ENCODE measurements at regions not wholly inside any gene's neighbourhood (a gene's known extent, or its start where the extent isn't known, plus 50 kb on each side); places are given as distances from the start of the nearest gene placed in this dataset.

GRCh38 chr13:75231235-75231634 is 250.7 kb downstream of the TBC1D4 start:
- H3K27ac Mint-ChIP-seq, result no peak overlapping the region
- H3K4me3 Mint-ChIP-seq, result no peak overlapping the region
- H3K36me3 Mint-ChIP-seq (ENCODE audit: low read depth), result no peaks in the 10 kb centered on the region
- H3K4me1 Mint-ChIP-seq (ENCODE audit: low read depth), result peaks cover 3% of the 10 kb centered on the region
- H3K9me3 Mint-ChIP-seq, result no peaks in the 10 kb centered on the region
- no peak for DNase-seq
- no peaks in the 10 kb centered on the region for H3K27me3 Mint-ChIP-seq

GRCh38 chr13:75226733-75227435 is 255.1 kb downstream of the TBC1D4 start:
- Mint-ChIP-seq H3K4me1 (ENCODE audit: low read depth) (peaks cover 3% of the 10 kb centered on the region), H3K9me3 (no peaks in the 10 kb centered on the region), H3K36me3 (ENCODE audit: low read depth) (no peaks in the 10 kb centered on the region), H3K27ac (no peak overlapping the region), H3K27me3 (no peaks in the 10 kb centered on the region), H3K4me3 (no peak overlapping the region)
- DNase-seq, result no peak

- no peak for DNase-seq
- no peaks in the 10 kb centered on the region for H3K9me3 Mint-ChIP-seq
- peaks cover 3% of the 10 kb centered on the region for H3K4me1 Mint-ChIP-seq (ENCODE audit: low read depth)
- no peaks in the 10 kb centered on the region for H3K27me3 Mint-ChIP-seq
- no peaks in the 10 kb centered on the region for H3K36me3 Mint-ChIP-seq (ENCODE audit: low read depth)
- no peak overlapping the region for H3K4me3 Mint-ChIP-seq
- H3K27ac Mint-ChIP-seq, result no peak overlapping the region
Measured at GRCh38 chr13:75226092-75226491, 255.9 kb downstream of the TBC1D4 start.

- no peaks in the 10 kb centered on the region for H3K9me3 Mint-ChIP-seq
- peaks cover 6% of the 10 kb centered on the region for H3K27me3 Mint-ChIP-seq
- DNase-seq, result no peak
- no peak overlapping the region for H3K27ac Mint-ChIP-seq
- H3K4me3 Mint-ChIP-seq, result no peak overlapping the region
- no peaks in the 10 kb centered on the region for H3K36me3 Mint-ChIP-seq (ENCODE audit: low read depth)
- H3K4me1 Mint-ChIP-seq (ENCODE audit: low read depth), result peaks cover 3% of the 10 kb centered on the region
Measured at GRCh38 chr13:75225288-75226032, 256.5 kb downstream of the TBC1D4 start.

- peaks cover 15% of the 10 kb centered on the region for H3K27me3 Mint-ChIP-seq
- no peak overlapping the region for H3K27ac Mint-ChIP-seq
- H3K4me3 Mint-ChIP-seq, result no peak overlapping the region
- H3K4me1 Mint-ChIP-seq (ENCODE audit: low read depth), result peaks cover 9% of the 10 kb centered on the region
- no peak for DNase-seq
- H3K9me3 Mint-ChIP-seq, result no peaks in the 10 kb centered on the region
- H3K36me3 Mint-ChIP-seq (ENCODE audit: low read depth), result no peaks in the 10 kb centered on the region
Measured at GRCh38 chr13:75224053-75224742, 257.8 kb downstream of the TBC1D4 start.

GRCh38 chr13:75222031-75222430 is 259.9 kb downstream of the TBC1D4 start:
- peaks cover 9% of the 10 kb centered on the region for H3K4me1 Mint-ChIP-seq (ENCODE audit: low read depth)

GRCh38 chr13:75220861-75221260 is 261.1 kb downstream of the TBC1D4 start:
- peaks cover 29% of the 10 kb centered on the region for H3K27me3 Mint-ChIP-seq
- no peak for DNase-seq
- no peak overlapping the region for H3K27ac Mint-ChIP-seq
- H3K4me1 Mint-ChIP-seq (ENCODE audit: low read depth), result peaks cover 6% of the 10 kb centered on the region
- no peak overlapping the region for H3K4me3 Mint-ChIP-seq
- no peaks in the 10 kb centered on the region for H3K9me3 Mint-ChIP-seq
- no peaks in the 10 kb centered on the region for H3K36me3 Mint-ChIP-seq (ENCODE audit: low read depth)

More at GRCh38 chr13:75222031-75222430, 259.9 kb downstream of the TBC1D4 start:
- Mint-ChIP-seq H3K4me3 (no peak overlapping the region), H3K27me3 (peaks cover 29% of the 10 kb centered on the region), H3K27ac (no peak overlapping the region), H3K9me3 (no peaks in the 10 kb centered on the region), H3K36me3 (ENCODE audit: low read depth) (no peaks in the 10 kb centered on the region)
- DNase-seq, result no peak

- no peak for DNase-seq
Measured at GRCh38 chr13:75220238-75220542, 261.8 kb downstream of the TBC1D4 start.

GRCh38 chr13:75219479-75220237 is 262.3 kb downstream of the TBC1D4 start:
- Mint-ChIP-seq H3K36me3 (ENCODE audit: low read depth) (no peaks in the 10 kb centered on the region), H3K9me3 (no peaks in the 10 kb centered on the region), H3K4me1 (ENCODE audit: low read depth) (peaks cover 6% of the 10 kb centered on the region), H3K27me3 (peaks cover 29% of the 10 kb centered on the region), H3K27ac (no peak overlapping the region), H3K4me3 (peak overlapping the region; percentile 63)
- DNase-seq, result peak; percentile 92

More at GRCh38 chr13:75220238-75220542, 261.8 kb downstream of the TBC1D4 start:
- Mint-ChIP-seq H3K9me3 (no peaks in the 10 kb centered on the region), H3K27me3 (peaks cover 29% of the 10 kb centered on the region), H3K27ac (no peak overlapping the region), H3K4me1 (ENCODE audit: low read depth) (peaks cover 6% of the 10 kb centered on the region), H3K4me3 (no peak overlapping the region), H3K36me3 (ENCODE audit: low read depth) (no peaks in the 10 kb centered on the region)

GRCh38 chr13:75217949-75218348 is 264.0 kb downstream of the TBC1D4 start:
- Mint-ChIP-seq H3K27me3 (peaks cover 29% of the 10 kb centered on the region), H3K36me3 (ENCODE audit: low read depth) (no peaks in the 10 kb centered on the region), H3K4me3 (no peak overlapping the region), H3K27ac (no peak overlapping the region), H3K9me3 (no peaks in the 10 kb centered on the region), H3K4me1 (ENCODE audit: low read depth) (peaks cover 6% of the 10 kb centered on the region)
- no peak for DNase-seq

GRCh38 chr13:75216038-75216437 is 265.9 kb downstream of the TBC1D4 start:
- no peak for DNase-seq
- H3K36me3 Mint-ChIP-seq (ENCODE audit: low read depth), result no peaks in the 10 kb centered on the region
- no peak overlapping the region for H3K27ac Mint-ChIP-seq
- peaks cover 29% of the 10 kb centered on the region for H3K27me3 Mint-ChIP-seq
- peaks cover 6% of the 10 kb centered on the region for H3K4me1 Mint-ChIP-seq (ENCODE audit: low read depth)
- H3K4me3 Mint-ChIP-seq, result no peak overlapping the region
- H3K9me3 Mint-ChIP-seq, result no peaks in the 10 kb centered on the region

- Mint-ChIP-seq H3K36me3 (ENCODE audit: low read depth) (no peaks in the 10 kb centered on the region), H3K9me3 (no peaks in the 10 kb centered on the region), H3K4me1 (ENCODE audit: low read depth) (peaks cover 5% of the 10 kb centered on the region), H3K27me3 (peaks cover 19% of the 10 kb centered on the region), H3K27ac (no peak overlapping the region), H3K4me3 (no peak overlapping the region)
- no peak for DNase-seq
Measured at GRCh38 chr13:75214846-75215245, 267.1 kb downstream of the TBC1D4 start.

GRCh38 chr13:75202981-75203380 is 279.0 kb downstream of the TBC1D4 start:
- Mint-ChIP-seq H3K27me3 (peaks cover 16% of the 10 kb centered on the region), H3K27ac (no peak overlapping the region), H3K9me3 (peaks cover 5% of the 10 kb centered on the region), H3K4me1 (ENCODE audit: low read depth) (no peaks in the 10 kb centered on the region), H3K4me3 (no peak overlapping the region), H3K36me3 (ENCODE audit: low read depth) (no peaks in the 10 kb centered on the region)
- no peak for DNase-seq

GRCh38 chr13:75197803-75198202 is 284.2 kb downstream of the TBC1D4 start:
- Mint-ChIP-seq H3K4me1 (ENCODE audit: low read depth) (no peaks in the 10 kb centered on the region), H3K36me3 (ENCODE audit: low read depth) (no peaks in the 10 kb centered on the region), H3K27me3 (peaks cover 29% of the 10 kb centered on the region), H3K27ac (no peak overlapping the region), H3K4me3 (no peak overlapping the region), H3K9me3 (no peaks in the 10 kb centered on the region)
- no peak for DNase-seq
